H1 (cell line): ENCODE measurements at regions not wholly inside any gene's neighbourhood (a gene's known extent, or its start where the extent isn't known, plus 50 kb on each side); places are given as distances from the start of the nearest gene placed in this dataset.

Source experiments
- POLR2A ChIP-seq, 2 experiments: IDR thresholded peaks; 1 replicate in 1 of 2; 2 replicates in 1 of 2; pipeline ENCODE4 v1.6.1; 2011; ENCODE audit warnings: low read depth in 2 of 2, low read length in 2 of 2, mild to moderate bottlenecking in 2 of 2; ENCODE audit errors: control extremely low read depth in 1 of 2
- YY1 ChIP-seq: IDR thresholded peaks from 2 replicates; pipeline ENCODE4 v1.6.1; 2011; ENCODE audit warnings: low read depth, mild to moderate bottlenecking, low read length
- ZNF274 ChIP-seq: IDR thresholded peaks from 2 replicates; pipeline ENCODE4 v1.7.0; 2012; ENCODE audit warnings: low read length, borderline replicate concordance; ENCODE audit errors: extremely low read depth

DNA sequence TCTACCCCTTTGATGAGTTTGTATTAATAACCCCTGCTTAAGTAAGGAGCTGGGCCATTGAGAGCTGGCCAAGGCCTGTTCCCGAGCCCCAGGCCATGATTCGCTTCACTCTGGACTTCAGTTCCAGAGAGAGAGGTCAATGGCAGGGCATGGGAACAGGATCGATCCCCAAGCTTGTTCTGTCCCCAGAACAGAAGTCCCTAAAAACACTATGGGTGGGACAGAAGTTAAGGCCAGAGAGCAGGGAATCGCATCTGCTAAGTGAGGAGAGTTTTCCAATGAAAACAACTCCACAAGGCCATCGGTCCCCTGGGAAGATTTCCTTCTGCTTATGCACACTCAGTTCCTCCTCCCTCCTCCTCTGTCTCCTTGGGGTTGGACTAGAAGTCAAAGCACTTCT lies 159.6 kb downstream of the LSM5 start:
- TF ChIP-seq POLR2A (IDR thresholded peaks at IDR 0.05; ENCODE audit: control extremely low read depth in 1 of 2, low read depth in 2 of 2, low read length in 2 of 2) (no peak), ZNF274 (no peak), YY1 (no peak)
